Brain microvascular endothelial cell (primary cell): ENCODE measurements at regions not wholly inside any gene's neighbourhood (a gene's known extent, or its start where the extent isn't known, plus 50 kb on each side); places are given as distances from the start of the nearest gene placed in this dataset.

Experiments
- DNase-seq: peaks from one replicate; pipeline ENCODE4 v3.0.0-alpha.2; 2020
- H3K27ac ChIP-seq: fragments of 250-450 bp; sonication (Bioruptor Pico); 2 replicates; pipeline ENCODE4 v1.5.1; 2020; ENCODE audit warnings: mild to moderate bottlenecking, moderate library complexity
- H3K27me3 ChIP-seq: fragments of 250-450 bp; sonication (Bioruptor Pico); replicated peaks from 2 replicates; pipeline ENCODE4 v1.5.1; 2020; ENCODE audit warnings: mild to moderate bottlenecking
- H3K36me3 ChIP-seq: fragments of 250-450 bp; sonication (Bioruptor Pico); replicated peaks from 2 replicates; pipeline ENCODE4 v1.5.1; 2020; ENCODE audit warnings: mild to moderate bottlenecking
- H3K4me3 ChIP-seq: 2 replicates; pipeline ENCODE4 v1.5.1; 2011; ENCODE audit warnings: low read depth, mild to moderate bottlenecking, control low read depth, low read length, moderate library complexity
- in situ Hi-C: cut with HindIII; loops from 2 replicates; pipeline ENCODE4 v1.10.0; 2017; ENCODE audit warnings: low sequenced_read_pairs, low pct_ligation_motif_present
- TF ChIP-seq, protein P1 (sequence below): IDR thresholded peaks from 2 replicates; pipeline ENCODE4 v1.5.1; 2011; ENCODE audit warnings: low read depth, mild to moderate bottlenecking, moderate library complexity, low read length, control low read depth, inconsistent platforms; ENCODE audit errors: missing control alignments

DNA sequence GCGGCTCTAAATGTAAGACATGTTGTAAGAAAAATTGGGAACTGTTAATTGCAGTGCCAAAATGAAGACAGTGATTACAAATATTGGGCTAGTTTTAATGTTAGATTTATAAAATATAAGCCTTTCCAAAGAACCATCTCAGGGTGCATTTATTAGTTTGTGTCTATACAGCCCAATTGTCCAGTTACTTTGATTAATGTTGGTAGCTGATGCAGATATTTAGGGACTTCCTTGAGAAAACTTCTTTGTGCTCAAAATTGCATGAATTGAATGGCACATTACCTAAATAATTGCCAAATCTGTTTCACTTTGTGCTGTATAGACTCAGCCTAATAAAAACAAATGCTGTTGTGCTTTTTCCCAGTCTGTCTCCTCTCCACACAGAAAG, 83.7 kb downstream of the DAD1 start:
- Histone ChIP-seq H3K36me3 (no peaks in the 10 kb centered on the region), H3K27ac (no peak overlapping the region), H3K4me3 (no peak overlapping the region), H3K27me3 (no peaks in the 10 kb centered on the region)
- no peak for DNase-seq
- TF ChIP-seq, protein P1, sequence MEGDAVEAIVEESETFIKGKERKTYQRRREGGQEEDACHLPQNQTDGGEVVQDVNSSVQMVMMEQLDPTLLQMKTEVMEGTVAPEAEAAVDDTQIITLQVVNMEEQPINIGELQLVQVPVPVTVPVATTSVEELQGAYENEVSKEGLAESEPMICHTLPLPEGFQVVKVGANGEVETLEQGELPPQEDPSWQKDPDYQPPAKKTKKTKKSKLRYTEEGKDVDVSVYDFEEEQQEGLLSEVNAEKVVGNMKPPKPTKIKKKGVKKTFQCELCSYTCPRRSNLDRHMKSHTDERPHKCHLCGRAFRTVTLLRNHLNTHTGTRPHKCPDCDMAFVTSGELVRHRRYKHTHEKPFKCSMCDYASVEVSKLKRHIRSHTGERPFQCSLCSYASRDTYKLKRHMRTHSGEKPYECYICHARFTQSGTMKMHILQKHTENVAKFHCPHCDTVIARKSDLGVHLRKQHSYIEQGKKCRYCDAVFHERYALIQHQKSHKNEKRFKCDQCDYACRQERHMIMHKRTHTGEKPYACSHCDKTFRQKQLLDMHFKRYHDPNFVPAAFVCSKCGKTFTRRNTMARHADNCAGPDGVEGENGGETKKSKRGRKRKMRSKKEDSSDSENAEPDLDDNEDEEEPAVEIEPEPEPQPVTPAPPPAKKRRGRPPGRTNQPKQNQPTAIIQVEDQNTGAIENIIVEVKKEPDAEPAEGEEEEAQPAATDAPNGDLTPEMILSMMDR: no peak
- in situ Hi-C loops: no loop called here

DNA sequence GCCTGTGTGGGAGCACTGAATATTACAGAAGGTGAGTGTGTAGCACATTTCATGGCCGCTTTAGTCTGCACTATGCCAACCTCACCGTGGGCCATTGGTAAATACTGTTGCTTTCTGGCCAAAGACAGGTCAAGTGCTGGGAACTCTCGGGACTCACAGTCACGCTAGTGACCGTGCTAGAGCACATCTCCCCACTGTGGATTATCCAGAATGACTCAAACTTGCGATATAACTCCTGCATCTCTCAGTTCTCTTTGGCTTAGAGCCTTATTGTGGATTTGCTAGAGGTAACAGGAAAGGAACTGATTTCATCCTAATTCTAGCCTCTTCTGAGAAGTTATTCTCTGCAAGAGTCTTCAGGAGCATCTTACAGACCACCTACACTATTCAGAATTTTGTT, 86.5 kb downstream of the DAD1 start:
- no peak overlapping the region for H3K27ac ChIP-seq
- no peaks in the 10 kb centered on the region for H3K36me3 ChIP-seq
- DNase-seq: no peak
- H3K4me3 ChIP-seq: no peak overlapping the region
- in situ Hi-C loops: no loop called here
- TF ChIP-seq, protein P1: no peak
- no peaks in the 10 kb centered on the region for H3K27me3 ChIP-seq

DNA sequence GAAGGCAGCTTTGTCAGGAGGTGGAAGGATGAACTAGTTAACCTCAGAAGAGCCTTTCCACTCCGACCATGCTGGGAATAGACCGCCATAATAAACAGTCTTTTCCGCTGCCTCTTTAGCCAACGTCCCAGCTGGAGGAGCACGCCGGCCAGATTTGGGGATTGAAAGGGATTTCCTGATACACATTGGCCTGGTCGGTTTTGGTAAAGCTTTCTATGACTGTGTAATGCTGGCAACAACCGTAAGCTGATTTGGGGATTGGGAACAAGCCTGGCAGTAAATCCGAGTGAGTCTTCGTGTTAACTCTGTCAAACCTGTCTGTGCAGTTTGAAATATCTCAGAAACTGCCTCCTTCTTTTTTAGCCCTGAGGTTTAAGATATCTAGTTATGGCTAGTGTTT, 87.0 kb downstream of the DAD1 start:
- Histone ChIP-seq H3K36me3 (no peaks in the 10 kb centered on the region), H3K27ac (no peak overlapping the region), H3K4me3 (no peak overlapping the region), H3K27me3 (no peaks in the 10 kb centered on the region)
- no peak for DNase-seq
- in situ Hi-C loops: no loop called here
- TF ChIP-seq, protein P1: no peak

DNA sequence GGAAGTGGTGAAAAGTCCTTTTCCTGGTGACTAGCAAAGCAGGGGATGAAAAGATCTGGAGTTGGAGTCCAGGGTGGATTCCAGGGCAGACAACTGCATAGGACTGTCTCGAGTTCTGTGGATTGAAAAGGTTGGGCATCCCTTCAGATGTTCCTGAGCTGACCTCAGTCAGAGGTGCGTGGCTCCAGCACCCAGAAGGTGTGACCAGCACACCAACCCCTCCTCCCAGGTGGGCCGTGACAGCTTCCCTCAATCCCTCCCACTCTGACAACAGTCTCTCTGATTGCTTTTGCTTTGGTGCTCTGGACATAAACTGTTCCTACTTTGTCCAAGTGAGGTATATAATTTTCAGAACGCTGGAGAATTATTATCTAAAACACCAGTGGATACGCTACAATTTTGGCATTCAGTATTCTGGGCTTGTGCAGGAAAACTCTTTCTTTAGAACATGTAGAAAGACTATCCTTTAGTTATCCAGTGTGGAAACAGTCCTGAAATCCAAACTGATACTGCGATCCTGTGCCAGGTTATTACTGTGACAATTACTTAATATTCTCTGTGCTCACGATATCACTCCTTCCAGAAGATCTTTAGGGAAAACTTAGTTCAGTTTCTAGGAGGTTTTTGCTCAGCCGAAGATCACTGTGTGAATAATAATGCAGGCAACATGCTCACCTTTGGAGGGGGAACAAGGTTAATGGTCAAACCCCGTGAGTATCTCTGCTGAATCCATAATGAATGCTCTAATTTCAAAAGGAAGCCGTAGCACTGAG, 87.9 kb downstream of the DAD1 start:
- TF ChIP-seq, protein P1: no peak
- Histone ChIP-seq H3K27me3 (no peaks in the 10 kb centered on the region), H3K27ac (no peak overlapping the region), H3K4me3 (no peak overlapping the region), H3K36me3 (no peaks in the 10 kb centered on the region)
- in situ Hi-C loops: no loop called here
- DNase-seq: no peak

DNA sequence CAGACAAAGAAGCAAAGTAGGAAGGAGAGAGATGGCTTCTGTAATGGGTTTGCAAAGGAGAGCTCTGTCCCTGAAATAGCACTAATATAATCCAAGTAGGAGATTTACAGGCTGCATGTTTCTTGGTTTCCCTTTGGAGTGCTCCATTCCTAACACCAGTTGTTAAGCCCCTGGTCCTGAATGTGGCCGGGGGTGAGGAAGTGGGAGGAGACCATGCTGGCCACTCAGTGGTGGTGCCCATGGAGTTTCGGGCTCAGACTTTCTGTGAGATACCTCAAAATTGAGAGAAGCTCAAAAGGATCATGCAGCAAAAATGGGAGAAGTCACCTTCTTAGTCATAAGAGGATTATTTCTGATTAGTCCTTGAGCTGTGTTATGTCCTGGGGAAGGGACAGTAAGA, 88.5 kb downstream of the DAD1 start:
- Histone ChIP-seq H3K27ac (no peak overlapping the region), H3K27me3 (no peaks in the 10 kb centered on the region), H3K4me3 (no peak overlapping the region), H3K36me3 (no peaks in the 10 kb centered on the region)
- in situ Hi-C loops: no loop called here
- TF ChIP-seq, protein P1: no peak
- DNase-seq: no peak

DNA sequence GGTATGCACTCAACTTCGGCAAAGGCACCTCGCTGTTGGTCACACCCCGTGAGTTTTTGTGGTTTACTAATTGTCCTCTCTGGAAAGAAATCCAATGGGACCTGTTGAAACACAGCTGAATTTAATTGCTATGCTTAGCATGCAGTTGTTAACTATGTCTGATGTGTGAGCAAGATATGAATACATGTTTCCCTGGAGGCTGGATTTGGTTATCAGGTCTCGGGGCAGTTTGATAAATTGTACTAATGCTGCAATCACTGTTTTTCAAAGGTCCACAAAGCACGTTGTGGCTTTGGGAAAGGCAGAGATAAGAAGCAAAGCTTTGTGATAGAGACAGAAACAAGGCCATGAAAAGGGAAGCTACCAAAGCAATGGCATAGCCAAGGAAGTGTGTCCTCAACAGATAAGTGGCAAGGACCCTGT, 91.3 kb downstream of the DAD1 start:
- no peak for DNase-seq

More for the DNA sequence above, 91.3 kb downstream of the DAD1 start:
- TF ChIP-seq, protein P1: no peak
- in situ Hi-C loops: no loop called here
- H3K36me3 ChIP-seq: no peaks in the 10 kb centered on the region
- H3K27me3 ChIP-seq: no peaks in the 10 kb centered on the region
- no peak overlapping the region for H3K4me3 ChIP-seq
- H3K27ac ChIP-seq: no peak overlapping the region
